ENCODE measurements at regions not wholly inside any gene's neighbourhood (a gene's known extent, or its start where the extent isn't known, plus 50 kb on each side); places are given as distances from the start of the nearest gene placed in this dataset.

- CTCF ChIA-PET = no interaction called here
- no peak overlapping the region for H3K4me3 Mint-ChIP-seq (ENCODE audit: unreplicated experiment)
- no peaks in the 10 kb centered on the region for H3K4me1 Mint-ChIP-seq (ENCODE audit: insufficient read depth, unreplicated experiment)
- DNase-seq (ENCODE audit: unreplicated experiment) = peak; percentile 18
- no peaks in the 10 kb centered on the region for H3K36me3 Mint-ChIP-seq (ENCODE audit: insufficient read depth, unreplicated experiment)
- no peak overlapping the region for H3K27ac Mint-ChIP-seq (ENCODE audit: low read depth, unreplicated experiment)
- no peaks in the 10 kb centered on the region for H3K27me3 Mint-ChIP-seq (ENCODE audit: insufficient read depth, unreplicated experiment)
- H3K9me3 Mint-ChIP-seq (ENCODE audit: unreplicated experiment) = peaks cover 9% of the 10 kb centered on the region
- intact Hi-C loops (cut with micrococcal nuclease) = no loop called here
- no TSS peak for BruUV-seq (replicated peaks)
- no peak for TF ChIP-seq CTCF (IDR thresholded peaks at IDR 0.05; ENCODE audit: unreplicated experiment)
- POLR2A ChIA-PET = no interaction called here
These were observed 84.7 kb downstream of the ARL5B start for GRCh38 chr10:18743926-18744325.

- Mint-ChIP-seq H3K36me3 (ENCODE audit: insufficient read depth, unreplicated experiment) (no peaks in the 10 kb centered on the region), H3K4me1 (ENCODE audit: insufficient read depth, unreplicated experiment) (no peaks in the 10 kb centered on the region), H3K27ac (ENCODE audit: low read depth, unreplicated experiment) (no peak overlapping the region), H3K9me3 (ENCODE audit: unreplicated experiment) (no peaks in the 10 kb centered on the region), H3K4me3 (ENCODE audit: unreplicated experiment) (no peak overlapping the region), H3K27me3 (ENCODE audit: insufficient read depth, unreplicated experiment) (no peaks in the 10 kb centered on the region)
- POLR2A ChIA-PET = no interaction called here
- CTCF ChIA-PET = no interaction called here
- no TSS peak for BruUV-seq (replicated peaks)
- intact Hi-C loops (cut with micrococcal nuclease) = no loop called here
- no peak for TF ChIP-seq CTCF (IDR thresholded peaks at IDR 0.05; ENCODE audit: unreplicated experiment)
- DNase-seq (ENCODE audit: unreplicated experiment) = no peak
These were observed 94.2 kb downstream of the ARL5B start for GRCh38 chr10:18753312-18753895.

GRCh38 chr10:18759575-18759974, 100.3 kb downstream of the ARL5B start:
- Mint-ChIP-seq H3K4me1 (ENCODE audit: insufficient read depth, unreplicated experiment) (no peaks in the 10 kb centered on the region), H3K27me3 (ENCODE audit: insufficient read depth, unreplicated experiment) (no peaks in the 10 kb centered on the region), H3K9me3 (ENCODE audit: unreplicated experiment) (no peaks in the 10 kb centered on the region), H3K27ac (ENCODE audit: low read depth, unreplicated experiment) (no peak overlapping the region), H3K36me3 (ENCODE audit: insufficient read depth, unreplicated experiment) (no peaks in the 10 kb centered on the region), H3K4me3 (ENCODE audit: unreplicated experiment) (no peak overlapping the region)
- CTCF ChIA-PET = no interaction called here
- intact Hi-C loops (cut with micrococcal nuclease) = no loop called here
- no peak for DNase-seq (ENCODE audit: unreplicated experiment)
- no peak for TF ChIP-seq CTCF (IDR thresholded peaks at IDR 0.05; ENCODE audit: unreplicated experiment)
- BruUV-seq (replicated peaks) = no TSS peak
- POLR2A ChIA-PET = no interaction called here

- Mint-ChIP-seq H3K27me3 (ENCODE audit: insufficient read depth, unreplicated experiment) (no peaks in the 10 kb centered on the region), H3K27ac (ENCODE audit: low read depth, unreplicated experiment) (no peak overlapping the region), H3K36me3 (ENCODE audit: insufficient read depth, unreplicated experiment) (no peaks in the 10 kb centered on the region), H3K4me1 (ENCODE audit: insufficient read depth, unreplicated experiment) (no peaks in the 10 kb centered on the region), H3K4me3 (ENCODE audit: unreplicated experiment) (no peak overlapping the region), H3K9me3 (ENCODE audit: unreplicated experiment) (no peaks in the 10 kb centered on the region)
- POLR2A ChIA-PET = no interaction called here
- CTCF ChIA-PET = no interaction called here
- intact Hi-C loops (cut with micrococcal nuclease) = no loop called here
- DNase-seq (ENCODE audit: unreplicated experiment) = no peak
- no peak for TF ChIP-seq CTCF (IDR thresholded peaks at IDR 0.05; ENCODE audit: unreplicated experiment)
- BruUV-seq (replicated peaks) = no TSS peak
These were observed 101.6 kb downstream of the ARL5B start for GRCh38 chr10:18760836-18761235.

All from MCF 10A (cell line).